IMR-90 (cell line): ENCODE measurements at regions not wholly inside any gene's neighbourhood (a gene's known extent, or its start where the extent isn't known, plus 50 kb on each side); places are given as distances from the start of the nearest gene placed in this dataset.

Experiments used
- ATAC-seq: fragments of 200-7000 bp; cut with Tn5 transposase; 2 replicates; pipeline ENCODE4 v1.9.1; 2020; ENCODE audit warnings: low read depth, mild to moderate bottlenecking, moderate library complexity
- BruUV-seq: library from RNA; stranded (reverse); fragments of 400-500 nt; replicated peaks from 2 replicates; lab custom pipeline; 2021; lab: Mats Ljungman, UMichigan
- CTCF ChIA-PET: fragments of 300-600 bp; formaldehyde crosslinking; extraction: SDS; loops from one replicate; lab custom pipeline; 2021; ENCODE audit warnings: antibody characterized with exemption; lab: Yijun Ruan, JAX
- POLR2A ChIA-PET: fragments of 300-600 bp; sonication (Branson Sonifier 250); formaldehyde crosslinking; loops from one replicate; lab custom pipeline; 2022; ENCODE audit warnings: antibody characterized with exemption; ENCODE audit not compliant: unreplicated experiment; lab: Charles Lee
- DNase-seq: peaks from one replicate; pipeline ENCODE4 v3.0.0; 2013
- H2AFZ ChIP-seq: replicated peaks from 2 replicates; pipeline ENCODE3; 2013; ENCODE audit warnings: low read length, mild to moderate bottlenecking; ENCODE audit not compliant: poor library complexity
- H2AK5ac ChIP-seq: 2 replicates; pipeline ENCODE4 v1.6.1; 2013; ENCODE audit warnings: low read depth, low read length, inconsistent platforms
- H2AK9ac ChIP-seq: replicated peaks from 2 replicates; pipeline ENCODE3; 2013; ENCODE audit warnings: mild to moderate bottlenecking, low read depth, low read length, moderate library complexity; ENCODE audit not compliant: poor library complexity
- H2BK120ac ChIP-seq: 2 replicates; pipeline ENCODE4 v1.6.1; 2013; ENCODE audit warnings: low read depth, low read length, inconsistent platforms
- H2BK15ac ChIP-seq: 3 replicates; pipeline ENCODE4 v1.6.1; 2013; ENCODE audit warnings: low read depth, low read length, inconsistent platforms
- H2BK20ac ChIP-seq: 2 replicates; pipeline ENCODE4 v1.6.1; 2013; ENCODE audit warnings: low read depth, mild to moderate bottlenecking, inconsistent platforms, low read length, moderate library complexity
- H2BK5ac ChIP-seq: 2 replicates; pipeline ENCODE4 v1.6.1; 2013; ENCODE audit warnings: mild to moderate bottlenecking, low read depth, low read length, inconsistent platforms; ENCODE audit not compliant: poor library complexity, severe bottlenecking
- H3K14ac ChIP-seq: replicated peaks from 2 replicates; pipeline ENCODE4 v1.6.1; 2013; ENCODE audit warnings: low read depth, low read length, inconsistent platforms
- H3K18ac ChIP-seq: 2 replicates; pipeline ENCODE4 v1.6.1; 2013; ENCODE audit warnings: low read depth, low read length, control low read depth
- H3K23ac ChIP-seq: 2 replicates; pipeline ENCODE4 v1.6.1; 2013; ENCODE audit warnings: low read depth, low read length, inconsistent platforms
- H3K27ac ChIP-seq: 2 replicates; pipeline ENCODE4 v1.5.1; 2013; ENCODE audit warnings: mild to moderate bottlenecking, control low read depth, low read length; ENCODE audit not compliant: insufficient read depth
- H3K27me3 ChIP-seq: 2 replicates; pipeline ENCODE4 v1.6.1; 2013; ENCODE audit warnings: low read length; ENCODE audit not compliant: control insufficient read depth, insufficient read depth
- H3K36me3 ChIP-seq: 2 replicates; pipeline ENCODE4 v1.6.1; 2013; ENCODE audit warnings: low read length, mixed read lengths; ENCODE audit not compliant: control insufficient read depth, insufficient read depth
- H3K4ac ChIP-seq: 2 replicates; pipeline ENCODE4 v1.6.1; 2013; ENCODE audit warnings: low read depth, low read length, inconsistent platforms
- H3K4me1 ChIP-seq: 2 replicates; pipeline ENCODE4 v1.6.1; 2013; ENCODE audit warnings: low read length, mixed read lengths; ENCODE audit not compliant: control insufficient read depth, insufficient read depth
- H3K4me2 ChIP-seq: 2 replicates; pipeline ENCODE4 v1.6.1; 2013; ENCODE audit warnings: low read depth, mild to moderate bottlenecking, control low read depth, low read length, moderate library complexity
- H3K4me3 ChIP-seq: 2 replicates; pipeline ENCODE4 v1.5.1; 2013; ENCODE audit warnings: low read depth, mild to moderate bottlenecking, control low read depth, low read length, moderate library complexity; ENCODE audit not compliant: insufficient read depth
- H3K56ac ChIP-seq: 2 replicates; pipeline ENCODE4 v1.6.1; 2013; ENCODE audit warnings: low read length, inconsistent platforms; ENCODE audit not compliant: insufficient read depth; ENCODE audit errors: extremely low read depth
- H3K79me1 ChIP-seq, 2 experiments: 2 replicates each; pipeline ENCODE4 v1.6.1; 2013; ENCODE audit warnings: low read length in 2 of 2, inconsistent platforms in 1 of 2, low read depth in 1 of 2
- H3K9ac ChIP-seq: 2 replicates; pipeline ENCODE4 v1.6.1; 2013; ENCODE audit warnings: low read depth, low read length, control low read depth
- H3K9me1 ChIP-seq: 2 replicates; pipeline ENCODE4 v1.6.1; 2013; ENCODE audit warnings: low read length, inconsistent platforms; ENCODE audit not compliant: insufficient read depth
- H3K9me3 ChIP-seq: 2 replicates; pipeline ENCODE4 v1.6.1; 2013; ENCODE audit warnings: low read length; ENCODE audit not compliant: control insufficient read depth, insufficient read depth
- H4K20me1 ChIP-seq: 2 replicates; pipeline ENCODE4 v1.6.1; 2013; ENCODE audit warnings: low read length, inconsistent platforms; ENCODE audit not compliant: insufficient read depth
- H4K5ac ChIP-seq: 2 replicates; pipeline ENCODE4 v1.6.1; 2013; ENCODE audit warnings: mild to moderate bottlenecking, low read depth, low read length, control low read depth
- H4K8ac ChIP-seq, 2 experiments: 2 replicates each; pipeline ENCODE4 v1.6.1; 2013; ENCODE audit warnings: low read depth in 2 of 2, low read length in 2 of 2, control low read depth in 1 of 2, inconsistent platforms in 1 of 2
- H4K91ac ChIP-seq: 2 replicates; pipeline ENCODE4 v1.6.1; 2013; ENCODE audit warnings: low read depth, low read length, inconsistent platforms; ENCODE audit not compliant: insufficient read depth
- BHLHE40 ChIP-seq: fragments of 150-350 bp; IDR thresholded peaks from 2 replicates; pipeline ENCODE4 v1.6.1; 2016; ENCODE audit warnings: mild to moderate bottlenecking, low read depth, low read length
- CHD1 ChIP-seq: IDR thresholded peaks from 2 replicates; pipeline ENCODE4 v1.6.1; 2012; ENCODE audit warnings: low read depth, low read length, improper control_type of control experiment
- CTCF ChIP-seq: conservative IDR thresholded peaks from 2 replicates; pipeline ENCODE4 v1.5.1; 2012; ENCODE audit warnings: mild to moderate bottlenecking, low read depth, low read length, improper control_type of control experiment
- MAFK ChIP-seq: IDR thresholded peaks from 2 replicates; pipeline ENCODE4 v1.6.1; 2012; ENCODE audit warnings: low read depth, low read length, improper control_type of control experiment
- MAZ ChIP-seq: IDR thresholded peaks from 2 replicates; pipeline ENCODE4 v1.6.1; 2012; ENCODE audit warnings: low read depth, mild to moderate bottlenecking, low read length, improper control_type of control experiment, moderate library complexity, borderline replicate concordance
- MXI1 ChIP-seq: IDR thresholded peaks from 2 replicates; pipeline ENCODE4 v1.6.1; 2012; ENCODE audit warnings: low read depth, mild to moderate bottlenecking, low read length, moderate library complexity, borderline replicate concordance
- NFE2L2 ChIP-seq: fragments of 150-350 bp; IDR thresholded peaks from 2 replicates; pipeline ENCODE4 v1.6.1; 2016; ENCODE audit warnings: low read depth, mild to moderate bottlenecking, low read length
- POLR2A ChIP-seq: IDR thresholded peaks from 2 replicates; pipeline ENCODE4 v1.6.1; 2012; ENCODE audit warnings: mild to moderate bottlenecking, low read depth, low read length
- RFX5 ChIP-seq: IDR thresholded peaks from 2 replicates; pipeline ENCODE4 v1.8.0; 2012; ENCODE audit warnings: low read depth, mild to moderate bottlenecking, low read length, moderate library complexity
- WGBS, 2 experiments: methylation state at CpG; one replicate each; pipeline versions ENCODE4 v1.1.5 to v1.1.7; 2013; ENCODE audit warnings: missing lambda C conversion rate in 2 of 2; ENCODE audit not compliant: insufficient read length in 1 of 2; ENCODE audit errors: extremely low coverage in 2 of 2; 5-methylcytosine and 5-hydroxymethylcytosine counted together
- dilution Hi-C: fragments of 300-500 bp; cut with HindIII; formaldehyde crosslinking; loops from one replicate; pipeline ENCODE4 v1.14.3; 2018; ENCODE audit warnings: low sequenced_read_pairs; ENCODE audit not compliant: unreplicated experiment
- in situ Hi-C: fragments of 300-500 bp; cut with MboI; formaldehyde crosslinking; loops from 3 replicates; pipeline ENCODE4 v1.14.3; 2019; ENCODE audit warnings: low sequenced_read_pairs, inconsistent platforms, mixed read lengths
- intact Hi-C: fragments of 100-400 bp; cut with micrococcal nuclease; formaldehyde crosslinking; loops from 2 replicates; pipeline ENCODE4 v1.10.0; 2022
- TF ChIP-seq, protein P1 (sequence below): fragments of 150-350 bp; IDR thresholded peaks from 2 replicates; pipeline ENCODE4 v1.6.1; 2017; ENCODE audit warnings: mild to moderate bottlenecking, antibody characterized with exemption, low read length, low read depth

GRCh38 chr11:23893126-23893525, 603.7 kb upstream of the LUZP2 start:
- Histone ChIP-seq H4K5ac (peak overlapping the region; percentile 51; the same call in 1 of the 2 replicates), H3K4me2 (no peak overlapping the region), H2AK9ac (no peak overlapping the region), H3K9me1 (no peaks in the 10 kb centered on the region), H3K36me3 (no peaks in the 10 kb centered on the region), H3K4ac (no peak overlapping the region), H3K23ac (no peak overlapping the region), H3K9ac (no peak overlapping the region), H3K27me3 (no peaks in the 10 kb centered on the region), H4K91ac (no peak overlapping the region), H4K20me1 (no peaks in the 10 kb centered on the region), H3K27ac (no peak overlapping the region), H3K9me3 (no peaks in the 10 kb centered on the region; the same call in 1 of the 2 replicates), H2BK20ac (no peak overlapping the region), H3K56ac (no peak overlapping the region), H2AFZ (no peak overlapping the region), H3K79me1 (no peaks in the 10 kb centered on the region), H3K14ac (no peak overlapping the region), H2AK5ac (no peak overlapping the region), H3K4me3 (no peak overlapping the region), H2BK15ac (0 out of 3 replicates have a peak overlapping the region, but pooled peaks have one; percentile 1), H2BK5ac (no peak overlapping the region), H4K8ac (0 out of 4 replicates have a peak overlapping the region, but pooled peaks of 1 of the 2 experiments have one; percentile 9), H3K4me1 (peaks cover 7% of the 10 kb centered on the region), H3K18ac (peak overlapping the region; percentile 95; the same call in 1 of the 2 replicates), H2BK120ac (peak overlapping the region; percentile 32; the same call in 1 of the 2 replicates)
- TF ChIP-seq, protein P1, sequence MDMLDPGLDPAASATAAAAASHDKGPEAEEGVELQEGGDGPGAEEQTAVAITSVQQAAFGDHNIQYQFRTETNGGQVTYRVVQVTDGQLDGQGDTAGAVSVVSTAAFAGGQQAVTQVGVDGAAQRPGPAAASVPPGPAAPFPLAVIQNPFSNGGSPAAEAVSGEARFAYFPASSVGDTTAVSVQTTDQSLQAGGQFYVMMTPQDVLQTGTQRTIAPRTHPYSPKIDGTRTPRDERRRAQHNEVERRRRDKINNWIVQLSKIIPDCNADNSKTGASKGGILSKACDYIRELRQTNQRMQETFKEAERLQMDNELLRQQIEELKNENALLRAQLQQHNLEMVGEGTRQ: no peak
- no peak for TF ChIP-seq MAFK
- no peak for TF ChIP-seq BHLHE40
- no peak for TF ChIP-seq NFE2L2
- no peak for TF ChIP-seq CHD1
- no peak for TF ChIP-seq POLR2A
- no peak for TF ChIP-seq CTCF
- no peak for TF ChIP-seq MAZ
- no peak for TF ChIP-seq RFX5
- TF ChIP-seq MXI1: no peak
- ChIA-PET CTCF (interaction anchor here (0.6 kb wide), 1 partner anchor 578 kb away, joined by 4 read pairs; no protein-coding TSS in a partner anchor), POLR2A (no interaction called here)
- WGBS, 2 experiments: no CpG with 5 or more reads among the region's 2 CpGs
- intact Hi-C loops: loop anchor here (10.0 kb wide), 1 partner anchor 778 kb away; no protein-coding TSS in a partner anchor
- dilution Hi-C loops: no loop called here
- no TSS peak for BruUV-seq
- no peak for ATAC-seq
- in situ Hi-C loops: no loop called here
- no peak for DNase-seq
